ENCODE measurements at regions not wholly inside any gene's neighbourhood (a gene's known extent, or its start where the extent isn't known, plus 50 kb on each side); places are given as distances from the start of the nearest gene placed in this dataset.
"Not testable (repeated sequence)": the region's sequence is repeated elsewhere in the genome, so short reads cannot be mapped to it uniquely, and the experiment has no call there.

DNA sequence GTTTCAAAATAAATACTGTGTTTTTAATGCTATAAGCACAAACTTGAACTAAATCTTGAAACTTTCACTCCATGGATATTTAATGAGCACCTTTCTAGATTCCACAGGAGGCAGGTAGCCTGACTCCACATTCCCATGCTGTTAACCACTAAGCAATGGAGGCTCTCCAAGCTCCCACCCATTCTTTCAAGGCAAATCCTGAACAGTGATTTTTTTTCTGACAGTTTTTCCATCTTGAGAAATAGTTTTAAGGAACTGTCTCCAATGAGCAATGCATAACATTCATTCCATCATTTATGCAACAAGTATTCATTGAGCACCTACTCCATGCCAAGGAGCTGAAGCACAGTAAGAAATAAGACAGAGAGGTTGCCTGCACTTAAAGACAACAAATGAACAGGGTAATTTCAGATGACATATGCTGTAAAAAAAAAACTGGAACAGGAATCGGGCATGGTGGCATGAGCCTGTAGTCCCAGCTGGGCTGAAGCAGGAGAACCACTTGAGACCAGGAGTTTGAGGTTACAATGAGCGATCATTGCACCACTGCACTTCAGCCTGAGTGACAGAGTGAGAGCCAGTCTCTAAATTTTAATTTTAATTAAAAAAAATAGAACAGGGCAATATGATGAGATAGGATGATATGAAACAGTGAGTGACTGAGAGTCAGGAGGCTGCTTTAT lies 102.3 kb upstream of the CPSF6 start:
- DNase-seq: no peak

GRCh38 chr12:69141074-69141473 lies 98.3 kb upstream of the CPSF6 start:
- DNase-seq: no peak

DNA sequence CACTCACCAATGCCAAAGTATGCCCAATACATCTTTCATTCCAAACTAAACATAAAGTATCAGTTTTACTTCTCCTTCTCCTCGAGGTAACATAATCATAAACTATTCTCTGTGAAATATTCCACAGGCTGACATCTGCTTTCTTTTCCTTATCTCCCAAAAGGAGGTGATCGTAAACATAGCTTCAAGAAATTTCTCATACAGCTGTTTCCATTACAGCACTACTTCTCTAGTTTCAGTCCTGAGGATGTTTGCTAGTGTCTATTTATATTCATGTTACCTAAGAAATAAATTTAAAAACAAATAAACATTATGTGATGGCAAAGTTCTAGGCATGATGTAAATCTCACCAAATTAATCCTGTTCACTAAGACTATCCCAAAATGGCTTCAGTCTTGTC lies 90.1 kb upstream of the CPSF6 start:
- DNase-seq: no peak

DNA sequence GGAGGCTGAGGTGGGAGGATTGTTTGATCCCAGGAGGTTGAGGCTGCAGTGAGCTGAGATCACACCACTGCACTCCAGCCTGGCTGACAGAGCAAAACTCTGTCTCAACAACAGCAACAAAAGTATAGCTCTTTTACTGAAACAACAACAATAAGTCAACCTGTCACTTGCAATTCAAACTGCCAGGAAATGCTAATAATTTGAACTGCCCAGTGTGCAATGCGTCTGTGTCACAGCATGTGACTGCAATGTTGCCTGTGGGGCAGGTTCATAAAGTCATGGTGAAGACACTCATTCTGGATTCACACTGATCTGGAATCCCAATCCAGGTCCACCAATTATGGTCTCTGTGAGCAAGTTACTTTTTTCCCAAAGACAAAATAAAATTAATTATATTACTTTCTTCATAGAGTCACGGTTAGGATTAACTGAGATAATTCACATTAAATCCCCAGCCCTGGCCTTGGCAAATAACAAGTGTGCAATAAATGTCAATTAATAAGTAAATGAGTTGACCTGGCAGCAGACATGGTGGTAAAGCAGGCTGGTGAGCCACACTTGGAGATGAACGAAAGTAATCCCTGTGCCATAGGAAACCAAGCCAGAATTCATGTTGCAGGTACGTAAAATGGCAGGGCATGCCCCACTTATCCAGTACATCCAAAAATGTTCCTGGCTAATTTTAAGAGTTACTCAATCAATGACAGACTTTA lies 89.1 kb upstream of the CPSF6 start:
- DNase-seq: no peak

DNA sequence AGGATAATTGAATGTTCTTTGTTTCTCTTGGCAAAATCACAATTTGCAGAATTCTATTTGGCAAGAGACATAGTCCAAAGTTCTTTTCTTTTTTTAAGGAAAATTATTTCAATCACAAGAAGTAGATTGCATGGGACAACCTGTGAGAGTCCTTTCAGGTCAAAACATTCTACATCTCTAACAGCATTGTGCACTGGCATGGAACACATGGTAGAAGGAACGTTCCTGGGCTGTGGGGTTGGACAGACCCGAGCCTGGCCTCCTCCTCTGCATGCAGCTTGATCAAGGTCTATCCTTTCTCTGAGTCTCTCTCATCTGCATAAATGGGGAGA lies 88.6 kb upstream of the CPSF6 start:
- DNase-seq: no peak

DNA sequence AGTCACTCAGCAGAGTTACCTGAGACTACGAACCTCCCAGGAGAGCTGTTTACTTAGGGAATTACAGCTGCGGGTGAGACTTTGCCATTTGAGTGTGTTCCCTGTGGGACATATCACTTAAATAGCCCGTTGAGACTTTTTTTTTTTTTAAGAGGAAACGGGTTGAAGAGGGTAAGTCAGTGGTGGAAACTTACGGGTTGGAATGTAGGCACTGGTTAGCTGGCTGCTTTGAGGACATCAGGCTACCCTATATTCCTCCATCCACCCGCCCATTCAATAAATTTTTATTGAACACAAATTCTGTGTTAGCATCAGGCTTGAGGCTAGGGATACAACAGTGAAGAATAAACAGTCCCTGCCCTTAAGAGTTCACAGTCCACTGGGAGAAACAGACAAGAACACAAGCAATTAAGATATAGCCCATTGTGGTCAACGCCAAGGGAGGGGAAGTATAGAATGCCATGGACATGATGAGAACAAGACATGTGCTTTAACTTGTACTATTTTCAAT lies 88.1 kb upstream of the CPSF6 start:
- peak; percentile 82 for DNase-seq

DNA sequence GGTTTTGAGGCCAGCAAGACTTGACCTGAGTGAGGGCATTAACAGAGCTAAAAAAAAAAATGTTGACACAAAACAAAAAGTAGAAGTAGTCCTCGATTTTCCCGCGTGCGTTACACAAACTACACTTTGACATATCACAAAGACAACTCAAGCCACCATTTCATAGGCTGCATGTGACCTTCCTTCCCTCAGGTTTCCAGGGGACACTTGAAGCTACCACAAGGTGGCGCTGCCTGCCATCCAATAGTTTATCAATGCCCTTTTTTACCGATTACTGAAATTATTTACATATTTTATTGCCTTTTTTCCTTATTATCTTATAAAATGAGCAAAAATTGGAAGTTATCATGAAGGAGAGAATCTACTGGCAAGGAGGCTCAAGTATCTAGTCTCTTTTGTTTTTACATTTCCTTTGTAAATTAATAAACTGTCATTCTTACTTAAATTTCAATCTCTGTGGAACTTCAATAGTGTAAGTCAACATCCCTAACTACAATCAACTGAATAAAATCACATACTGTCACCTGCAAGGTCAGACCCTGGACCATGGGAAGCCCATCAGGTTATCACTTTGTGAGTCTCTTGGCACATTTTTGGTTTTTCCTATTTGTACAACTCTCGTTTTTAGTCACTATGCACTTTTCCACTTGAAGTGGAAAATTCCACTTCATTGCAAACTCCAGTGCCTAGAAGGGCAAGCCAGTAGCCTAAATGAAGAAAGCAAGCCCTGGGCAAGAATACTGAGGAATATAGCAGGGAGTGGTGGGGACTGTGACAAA lies 84.6 kb upstream of the CPSF6 start:
- no peak for DNase-seq

GRCh38 chr12:69157023-69157655 lies 82.2 kb upstream of the CPSF6 start:
- no peak for DNase-seq

- no peak for DNase-seq
These were observed 77.5 kb upstream of the CPSF6 start for GRCh38 chr12:69161829-69162228.

DNA sequence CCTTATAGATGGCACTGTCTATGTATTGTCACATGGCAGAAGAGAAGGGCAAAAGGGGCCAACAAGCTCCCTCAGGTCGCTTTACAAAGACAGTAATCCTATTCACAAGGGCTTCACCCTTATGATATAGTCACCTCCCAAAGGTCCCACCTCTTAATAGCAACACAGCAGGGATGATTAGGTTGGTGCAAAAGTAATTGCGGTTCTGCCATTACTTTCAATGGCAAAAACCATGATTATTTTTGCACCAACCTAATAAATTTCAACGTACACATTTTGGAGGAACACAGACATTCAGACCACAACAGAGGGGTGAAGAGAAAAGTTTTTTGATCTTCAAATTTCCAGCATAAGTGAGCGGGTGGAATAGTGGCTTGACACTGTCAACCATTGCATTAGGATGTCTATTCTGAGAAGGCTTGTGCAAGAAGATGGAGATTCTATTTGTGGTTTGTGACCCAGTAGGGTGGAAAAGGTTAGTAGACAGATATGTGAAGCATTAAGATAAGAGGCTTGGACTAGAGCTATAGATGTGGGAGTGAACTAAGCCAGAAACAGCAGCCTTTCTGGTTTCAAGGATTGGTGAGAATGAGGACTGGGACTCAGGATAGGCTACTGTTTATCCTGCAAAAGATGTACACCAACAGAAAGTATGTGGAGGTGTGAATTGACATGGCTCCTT lies 75.5 kb upstream of the CPSF6 start:
- DNase-seq: no peak

DNA sequence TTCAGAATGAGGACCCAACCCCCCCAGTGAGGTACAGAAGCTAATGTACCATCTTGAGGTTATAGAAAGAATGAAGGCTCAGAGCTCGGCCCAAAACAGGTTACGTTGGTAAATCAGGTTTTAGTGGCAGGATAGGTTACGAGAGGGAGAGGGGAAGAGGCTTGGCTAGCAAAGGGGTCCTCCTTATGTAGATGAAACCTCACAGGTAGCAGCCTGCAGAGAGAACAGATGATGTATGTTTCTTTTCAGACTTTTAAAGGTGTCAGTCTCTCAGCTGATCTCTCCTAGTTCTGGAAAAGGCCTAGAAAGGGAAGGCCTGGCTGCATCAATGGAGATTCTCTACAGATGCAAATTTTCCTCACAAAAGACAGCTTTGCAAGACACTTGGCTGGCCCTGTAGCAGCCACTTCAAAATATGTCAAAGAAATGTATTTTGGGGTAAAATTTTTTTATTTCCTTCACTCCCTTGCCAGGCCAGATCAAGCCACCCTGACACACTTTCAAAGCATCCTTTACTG lies 71.7 kb upstream of the CPSF6 start:
- DNase-seq: no peak

DNA sequence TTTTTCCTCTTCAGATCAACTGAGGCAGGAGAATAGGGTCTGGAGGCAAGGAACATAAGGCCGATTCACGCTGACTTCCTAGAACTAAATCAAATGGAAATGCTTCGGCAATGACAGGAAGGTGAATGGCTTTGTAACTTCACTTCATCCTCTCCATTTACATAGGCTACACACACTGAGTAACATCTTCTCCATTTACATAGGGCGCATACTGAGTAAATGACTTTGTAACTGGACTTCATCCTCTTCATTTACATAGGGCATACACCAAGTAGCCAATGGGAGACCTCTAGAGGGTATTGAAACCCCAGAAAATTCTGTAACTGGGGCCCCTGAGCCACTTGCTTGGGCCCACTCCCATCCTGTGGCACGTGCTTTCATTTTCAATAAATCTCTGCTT lies 71.0 kb upstream of the CPSF6 start:
- no peak for DNase-seq

- DNase-seq: no peak
These were observed 70.5 kb upstream of the CPSF6 start for GRCh38 chr12:69168828-69169227.

- no peak for DNase-seq
These were observed 69.1 kb upstream of the CPSF6 start for GRCh38 chr12:69170293-69170692.

- DNase-seq: no peak
These were observed 67.5 kb upstream of the CPSF6 start for GRCh38 chr12:69171881-69172280.

- DNase-seq: no peak
These were observed 66.9 kb upstream of the CPSF6 start for GRCh38 chr12:69172491-69172890.

DNA sequence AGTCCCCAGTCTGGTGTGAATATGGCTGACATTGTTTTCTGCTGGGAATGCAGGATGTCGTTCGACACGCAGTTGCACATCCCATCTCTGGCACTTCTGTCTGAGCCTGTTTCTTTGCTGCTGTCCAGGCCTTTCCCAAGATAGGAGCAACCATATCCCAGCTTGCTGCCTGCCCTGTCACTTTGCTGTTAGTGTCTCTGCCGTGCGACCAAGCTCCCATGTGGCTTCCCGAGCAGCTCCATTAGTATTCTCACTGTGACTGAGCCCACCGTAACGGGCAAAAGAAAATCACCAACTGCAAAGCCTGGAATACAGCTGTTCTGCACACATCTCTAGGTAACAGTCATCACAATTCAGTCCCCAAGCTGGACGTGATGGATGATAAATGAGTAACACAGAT lies 66.0 kb upstream of the CPSF6 start:
- no peak for DNase-seq

GRCh38 chr12:69179786-69180185 lies 59.6 kb upstream of the CPSF6 start:
- DNase-seq: no peak

- DNase-seq: not testable (repeated sequence)
These were observed 51.8 kb upstream of the CPSF6 start for GRCh38 chr12:69187572-69187971.

GRCh38 chr12:69189378-69189978 lies 49.9 kb upstream of the CPSF6 start:
- DNase-seq: no peak

All from NCI-H187 treated with DMSO at 0.1 percent for 48 hours (cell line).